Tibial artery (tissue), 4 donors: ENCODE measurements at regions not wholly inside any gene's neighbourhood (a gene's known extent, or its start where the extent isn't known, plus 50 kb on each side); places are given as distances from the start of the nearest gene placed in this dataset.

Experiments used
- DNase-seq, 2 donors: peaks; one replicate each; pipeline ENCODE4 v3.0.0-alpha.2; 2019
- H3K27ac ChIP-seq, 2 donors: fragments of 200-600 bp; sonication (generic) in 1 of 2; 1 replicate in 1 of 2; 2 replicates in 1 of 2; pipeline ENCODE4 v1.5.1; 2018 to 2019; ENCODE audit warnings: mild to moderate bottlenecking in 1 of 2
- H3K27me3 ChIP-seq, 2 donors: fragments of 200-600 bp; sonication (generic) in 1 of 2; one replicate each; pipeline versions ENCODE4 v1.5.1 to v1.6.0; 2016 to 2019
- H3K36me3 ChIP-seq, 3 donors: fragments of 200-600 bp; sonication (generic) in 2 of 3; one replicate each; pipeline ENCODE4 v1.5.1; 2016 to 2019; ENCODE audit warnings: mild to moderate bottlenecking in 2 of 3
- H3K4me1 ChIP-seq, 4 donors: fragments of 200-600 bp; sonication (generic) in 2 of 4; 1 replicate in 3 of 4; 2 replicates in 1 of 4; pipeline ENCODE4 v1.5.1; 2016 to 2019
- H3K4me3 ChIP-seq, 2 donors: fragments of 200-600 bp; sonication (generic) in 1 of 2; 1 replicate in 1 of 2; 2 replicates in 1 of 2; pipeline ENCODE4 v1.5.1; 2018 to 2019; ENCODE audit warnings: mild to moderate bottlenecking in 2 of 2
- H3K9me3 ChIP-seq, 3 donors: fragments of 200-600 bp; sonication (generic) in 1 of 3; one replicate each; pipeline ENCODE4 v1.5.1; 2016 to 2019
- intact Hi-C: fragments of 100-400 bp; cut with DNase I; formaldehyde crosslinking; loops from one replicate; pipeline ENCODE4 v1.15.0; 2023; ENCODE audit warnings: low total_unique reads
- TF ChIP-seq, protein P1 (sequence below), 2 experiments: fragments of 200-600 bp in 1 of 2; fragments of 450-650 bp in 1 of 2; IDR thresholded peaks; one replicate each; pipeline ENCODE4 v1.5.1; 2017 to 2019; ENCODE audit warnings: antibody characterized with exemption in 2 of 2, mild to moderate bottlenecking in 1 of 2, moderate library complexity in 1 of 2

GRCh38 chr7:88431882-88432281, 125.2 kb upstream of the STEAP4 start:
- TF ChIP-seq, protein P1, sequence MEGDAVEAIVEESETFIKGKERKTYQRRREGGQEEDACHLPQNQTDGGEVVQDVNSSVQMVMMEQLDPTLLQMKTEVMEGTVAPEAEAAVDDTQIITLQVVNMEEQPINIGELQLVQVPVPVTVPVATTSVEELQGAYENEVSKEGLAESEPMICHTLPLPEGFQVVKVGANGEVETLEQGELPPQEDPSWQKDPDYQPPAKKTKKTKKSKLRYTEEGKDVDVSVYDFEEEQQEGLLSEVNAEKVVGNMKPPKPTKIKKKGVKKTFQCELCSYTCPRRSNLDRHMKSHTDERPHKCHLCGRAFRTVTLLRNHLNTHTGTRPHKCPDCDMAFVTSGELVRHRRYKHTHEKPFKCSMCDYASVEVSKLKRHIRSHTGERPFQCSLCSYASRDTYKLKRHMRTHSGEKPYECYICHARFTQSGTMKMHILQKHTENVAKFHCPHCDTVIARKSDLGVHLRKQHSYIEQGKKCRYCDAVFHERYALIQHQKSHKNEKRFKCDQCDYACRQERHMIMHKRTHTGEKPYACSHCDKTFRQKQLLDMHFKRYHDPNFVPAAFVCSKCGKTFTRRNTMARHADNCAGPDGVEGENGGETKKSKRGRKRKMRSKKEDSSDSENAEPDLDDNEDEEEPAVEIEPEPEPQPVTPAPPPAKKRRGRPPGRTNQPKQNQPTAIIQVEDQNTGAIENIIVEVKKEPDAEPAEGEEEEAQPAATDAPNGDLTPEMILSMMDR (IDR thresholded peaks at IDR 0.05): no peak
- intact Hi-C loops: no loop called here
- no peaks in the 10 kb centered on the region for H3K4me1 ChIP-seq
- no peaks in the 10 kb centered on the region for H3K36me3 ChIP-seq
- no peak overlapping the region for H3K4me3 ChIP-seq
- DNase-seq: no peak
- H3K27me3 ChIP-seq: peaks cover 0 to 4% of the 10 kb centered on the region in 2 donors
- H3K9me3 ChIP-seq: no peaks in the 10 kb centered on the region
- no peak overlapping the region for H3K27ac ChIP-seq

GRCh38 chr7:88429382-88429781, 122.7 kb upstream of the STEAP4 start:
- Histone ChIP-seq H3K9me3 (no peaks in the 10 kb centered on the region), H3K4me3 (no peak overlapping the region), H3K27me3 (peaks cover 0 to 4% of the 10 kb centered on the region in 2 donors), H3K36me3 (no peaks in the 10 kb centered on the region), H3K4me1 (no peaks in the 10 kb centered on the region), H3K27ac (no peak overlapping the region)
- TF ChIP-seq, protein P1 (IDR thresholded peaks at IDR 0.05): no peak
- intact Hi-C loops: no loop called here
- no peak for DNase-seq

GRCh38 chr7:88402529-88402928, 95.8 kb upstream of the STEAP4 start:
- Histone ChIP-seq H3K27me3 (no peaks in the 10 kb centered on the region), H3K9me3 (no peaks in the 10 kb centered on the region), H3K4me3 (no peak overlapping the region), H3K36me3 (no peaks in the 10 kb centered on the region), H3K4me1 (no peaks in the 10 kb centered on the region), H3K27ac (no peak overlapping the region)
- DNase-seq: no peak
- intact Hi-C loops: no loop called here
- TF ChIP-seq, protein P1 (IDR thresholded peaks at IDR 0.05): no peak

- intact Hi-C loops: no loop called here
- no peak for DNase-seq
- Histone ChIP-seq H3K4me1 (no peaks in the 10 kb centered on the region), H3K4me3 (no peak overlapping the region), H3K36me3 (no peaks in the 10 kb centered on the region), H3K27ac (no peak overlapping the region), H3K27me3 (no peaks in the 10 kb centered on the region), H3K9me3 (no peaks in the 10 kb centered on the region)
- TF ChIP-seq, protein P1 (IDR thresholded peaks at IDR 0.05): no peak
Observed at GRCh38 chr7:88401009-88401623, 94.4 kb upstream of the STEAP4 start.

GRCh38 chr7:88399696-88400240, 93.1 kb upstream of the STEAP4 start:
- DNase-seq: no peak
- Histone ChIP-seq H3K36me3 (no peaks in the 10 kb centered on the region), H3K9me3 (no peaks in the 10 kb centered on the region), H3K27me3 (no peaks in the 10 kb centered on the region), H3K4me3 (no peak overlapping the region), H3K4me1 (no peaks in the 10 kb centered on the region), H3K27ac (no peak overlapping the region)
- TF ChIP-seq, protein P1 (IDR thresholded peaks at IDR 0.05): no peak
- intact Hi-C loops: no loop called here
